PC-9 (cell line): ENCODE measurements at regions not wholly inside any gene's neighbourhood (a gene's known extent, or its start where the extent isn't known, plus 50 kb on each side); places are given as distances from the start of the nearest gene placed in this dataset.

Source experiments
- EZH2 ChIP-seq: fragments of 200-600 bp; sonication (generic); IDR thresholded peaks from 2 replicates; pipeline ENCODE4 v1.8.0; 2017; ENCODE audit warnings: antibody characterized with exemption, low read depth
- TF ChIP-seq, protein P1 (sequence below): fragments of 200-600 bp; sonication (generic); conservative IDR thresholded peaks from 2 replicates; pipeline ENCODE4 v1.6.1; 2017; ENCODE audit warnings: mixed run types, antibody characterized with exemption, mild to moderate bottlenecking, moderate library complexity

DNA sequence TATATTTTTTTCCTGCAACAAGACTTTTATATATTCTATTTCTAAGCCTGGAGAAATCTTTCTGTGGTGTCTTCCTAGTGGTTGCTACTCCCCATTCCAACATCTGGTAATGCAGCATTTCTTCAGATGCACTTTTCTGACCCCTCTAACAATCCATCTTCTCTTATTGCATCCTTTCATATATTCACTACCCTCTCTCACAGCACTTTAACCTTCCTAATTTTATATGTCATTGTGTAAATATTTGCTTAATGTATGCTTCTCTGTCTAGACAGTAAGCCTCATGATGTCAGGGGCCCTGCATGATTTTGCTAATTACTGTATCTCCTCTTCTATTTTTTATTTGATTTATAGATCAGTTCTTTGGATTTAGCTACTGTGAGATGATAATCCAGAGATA is 701.6 kb downstream of the KCNA4 start:
- TF ChIP-seq, protein P1, sequence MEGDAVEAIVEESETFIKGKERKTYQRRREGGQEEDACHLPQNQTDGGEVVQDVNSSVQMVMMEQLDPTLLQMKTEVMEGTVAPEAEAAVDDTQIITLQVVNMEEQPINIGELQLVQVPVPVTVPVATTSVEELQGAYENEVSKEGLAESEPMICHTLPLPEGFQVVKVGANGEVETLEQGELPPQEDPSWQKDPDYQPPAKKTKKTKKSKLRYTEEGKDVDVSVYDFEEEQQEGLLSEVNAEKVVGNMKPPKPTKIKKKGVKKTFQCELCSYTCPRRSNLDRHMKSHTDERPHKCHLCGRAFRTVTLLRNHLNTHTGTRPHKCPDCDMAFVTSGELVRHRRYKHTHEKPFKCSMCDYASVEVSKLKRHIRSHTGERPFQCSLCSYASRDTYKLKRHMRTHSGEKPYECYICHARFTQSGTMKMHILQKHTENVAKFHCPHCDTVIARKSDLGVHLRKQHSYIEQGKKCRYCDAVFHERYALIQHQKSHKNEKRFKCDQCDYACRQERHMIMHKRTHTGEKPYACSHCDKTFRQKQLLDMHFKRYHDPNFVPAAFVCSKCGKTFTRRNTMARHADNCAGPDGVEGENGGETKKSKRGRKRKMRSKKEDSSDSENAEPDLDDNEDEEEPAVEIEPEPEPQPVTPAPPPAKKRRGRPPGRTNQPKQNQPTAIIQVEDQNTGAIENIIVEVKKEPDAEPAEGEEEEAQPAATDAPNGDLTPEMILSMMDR, result no peak
- no peak for TF ChIP-seq EZH2
